GM06990 (cell line): ENCODE measurements at regions not wholly inside any gene's neighbourhood (a gene's known extent, or its start where the extent isn't known, plus 50 kb on each side); places are given as distances from the start of the nearest gene placed in this dataset.

Source experiments
- DNase-seq: peaks from one replicate; pipeline ENCODE4 v3.0.0-alpha.2; 2011; ENCODE audit not compliant: insufficient read length; ENCODE audit errors: extremely low read depth
- H3K27me3 ChIP-seq: replicated peaks from 2 replicates; pipeline ENCODE4 v1.6.0; 2011; ENCODE audit warnings: low read length; ENCODE audit not compliant: control insufficient read depth, insufficient read depth
- H3K36me3 ChIP-seq: 2 replicates; pipeline ENCODE4 v1.5.1; 2011; ENCODE audit warnings: low read length; ENCODE audit not compliant: control insufficient read depth, insufficient read depth
- H3K4me3 ChIP-seq: replicated peaks from 2 replicates; pipeline ENCODE4 v1.5.1; 2011; ENCODE audit warnings: low read depth, mild to moderate bottlenecking, control low read depth, low read length
- TF ChIP-seq, protein P1 (sequence below): IDR thresholded peaks from 2 replicates; pipeline ENCODE4 v1.5.1; 2011; ENCODE audit warnings: low read length, control low read depth, mild to moderate bottlenecking, inconsistent platforms; ENCODE audit not compliant: insufficient read depth, poor library complexity, severe bottlenecking

DNA sequence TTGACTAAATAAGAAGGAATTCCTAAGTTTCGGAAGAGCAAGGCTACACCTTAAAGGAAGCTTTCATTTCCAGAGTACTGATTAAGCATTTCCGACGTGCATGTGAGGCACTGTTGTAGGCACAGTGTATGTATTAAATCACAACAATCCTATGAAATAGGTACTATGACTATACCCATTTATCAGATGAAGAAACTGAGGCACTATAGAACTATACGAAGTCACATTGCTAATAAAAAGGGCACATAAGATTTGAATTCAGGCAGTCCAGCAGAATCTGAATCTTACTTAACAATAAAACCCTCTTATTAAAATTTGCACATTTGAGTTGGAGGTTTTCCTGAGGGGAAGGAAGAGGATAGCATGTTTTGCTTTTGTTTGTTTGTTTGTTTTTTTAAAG is 243.5 kb upstream of the FANCL start:
- DNase-seq: no peak
- Histone ChIP-seq H3K36me3 (no peaks in the 10 kb centered on the region), H3K4me3 (no peak overlapping the region), H3K27me3 (no peaks in the 10 kb centered on the region)
- TF ChIP-seq, protein P1, sequence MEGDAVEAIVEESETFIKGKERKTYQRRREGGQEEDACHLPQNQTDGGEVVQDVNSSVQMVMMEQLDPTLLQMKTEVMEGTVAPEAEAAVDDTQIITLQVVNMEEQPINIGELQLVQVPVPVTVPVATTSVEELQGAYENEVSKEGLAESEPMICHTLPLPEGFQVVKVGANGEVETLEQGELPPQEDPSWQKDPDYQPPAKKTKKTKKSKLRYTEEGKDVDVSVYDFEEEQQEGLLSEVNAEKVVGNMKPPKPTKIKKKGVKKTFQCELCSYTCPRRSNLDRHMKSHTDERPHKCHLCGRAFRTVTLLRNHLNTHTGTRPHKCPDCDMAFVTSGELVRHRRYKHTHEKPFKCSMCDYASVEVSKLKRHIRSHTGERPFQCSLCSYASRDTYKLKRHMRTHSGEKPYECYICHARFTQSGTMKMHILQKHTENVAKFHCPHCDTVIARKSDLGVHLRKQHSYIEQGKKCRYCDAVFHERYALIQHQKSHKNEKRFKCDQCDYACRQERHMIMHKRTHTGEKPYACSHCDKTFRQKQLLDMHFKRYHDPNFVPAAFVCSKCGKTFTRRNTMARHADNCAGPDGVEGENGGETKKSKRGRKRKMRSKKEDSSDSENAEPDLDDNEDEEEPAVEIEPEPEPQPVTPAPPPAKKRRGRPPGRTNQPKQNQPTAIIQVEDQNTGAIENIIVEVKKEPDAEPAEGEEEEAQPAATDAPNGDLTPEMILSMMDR: no peak

DNA sequence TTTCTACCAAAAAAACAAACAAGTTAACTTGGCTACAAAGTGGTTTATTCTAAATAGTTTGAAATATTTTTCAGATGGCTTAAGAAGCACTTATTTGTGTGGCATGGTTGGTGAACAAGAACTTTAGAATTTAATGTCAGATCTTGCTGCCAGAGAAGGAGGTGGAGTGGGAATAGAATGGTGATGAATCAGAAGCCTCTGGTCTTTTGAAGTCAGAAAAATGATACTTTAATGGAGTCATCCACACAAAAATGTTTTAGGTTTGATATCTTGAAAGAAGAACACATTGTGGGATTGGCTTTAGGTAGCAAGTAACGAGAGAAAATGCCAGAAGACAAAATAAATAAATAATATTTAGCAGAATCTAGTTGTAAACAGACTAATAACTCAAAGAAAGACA is 243.1 kb upstream of the FANCL start:
- no peaks in the 10 kb centered on the region for H3K36me3 ChIP-seq
- TF ChIP-seq, protein P1: no peak
- no peak for DNase-seq
- H3K4me3 ChIP-seq: no peak overlapping the region
- H3K27me3 ChIP-seq: no peaks in the 10 kb centered on the region

DNA sequence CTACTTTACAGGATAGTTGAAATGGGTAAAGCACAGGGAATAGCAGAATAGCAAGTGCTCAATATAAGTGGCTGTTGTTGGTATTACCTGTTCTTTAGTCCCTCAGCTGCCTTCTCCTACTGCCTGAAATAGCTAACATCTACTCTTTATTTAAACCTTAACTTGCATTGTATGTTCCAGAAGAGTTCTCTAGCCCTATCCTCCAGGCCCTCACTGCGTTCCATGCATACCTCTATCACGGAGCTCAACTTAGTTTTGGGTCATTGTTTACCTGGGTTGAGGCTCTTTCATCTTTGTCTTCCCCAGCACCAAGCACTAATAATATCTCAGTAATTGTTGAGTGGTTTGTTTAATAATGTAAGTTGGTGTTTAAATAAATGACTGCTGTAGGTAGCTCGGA is 242.2 kb upstream of the FANCL start:
- no peak overlapping the region for H3K4me3 ChIP-seq
- H3K27me3 ChIP-seq: no peaks in the 10 kb centered on the region
- no peak for DNase-seq
- TF ChIP-seq, protein P1: no peak
- H3K36me3 ChIP-seq: no peaks in the 10 kb centered on the region

DNA sequence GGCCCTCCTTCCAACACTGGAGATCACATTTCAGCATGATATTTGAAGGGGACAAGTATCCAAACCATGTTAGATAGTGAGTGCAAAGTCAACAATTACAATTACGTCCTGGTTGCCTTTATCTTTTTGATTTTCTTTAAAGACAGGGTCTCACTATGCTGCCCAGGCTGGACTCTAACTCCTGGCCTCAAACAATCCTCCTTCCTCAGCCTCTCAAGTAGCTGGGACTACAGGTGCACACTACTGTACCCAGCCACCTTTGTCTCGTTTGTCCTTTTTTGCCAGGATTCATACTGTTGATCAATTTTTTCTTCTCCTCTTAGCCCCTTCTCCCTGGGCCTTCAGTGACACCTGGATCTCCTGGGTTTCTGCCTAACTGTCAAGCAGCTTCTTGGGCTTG is 240.5 kb upstream of the FANCL start:
- no peaks in the 10 kb centered on the region for H3K36me3 ChIP-seq
- H3K4me3 ChIP-seq: no peak overlapping the region
- TF ChIP-seq, protein P1: no peak
- no peak for DNase-seq
- H3K27me3 ChIP-seq: no peaks in the 10 kb centered on the region

DNA sequence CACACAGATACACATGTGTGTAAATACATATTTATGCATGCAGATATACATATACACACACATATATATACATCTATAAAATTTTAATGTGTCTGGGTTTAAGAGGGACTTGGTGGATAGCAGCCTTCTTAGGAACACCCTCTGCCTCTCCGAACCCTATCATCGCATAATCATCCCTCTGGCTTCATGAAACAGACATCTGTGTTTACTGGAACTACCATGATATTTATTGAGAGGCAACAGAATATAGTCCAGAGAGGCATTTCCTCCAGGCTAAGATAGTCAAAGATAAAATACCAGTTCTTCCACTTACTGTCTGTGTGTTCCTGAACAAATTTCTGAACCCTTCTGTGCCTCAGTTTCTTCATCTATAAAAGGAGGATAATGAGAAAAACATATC is 239.0 kb upstream of the FANCL start:
- DNase-seq: no peak
- no peak overlapping the region for H3K4me3 ChIP-seq
- no peaks in the 10 kb centered on the region for H3K36me3 ChIP-seq
- no peaks in the 10 kb centered on the region for H3K27me3 ChIP-seq
- TF ChIP-seq, protein P1: no peak

DNA sequence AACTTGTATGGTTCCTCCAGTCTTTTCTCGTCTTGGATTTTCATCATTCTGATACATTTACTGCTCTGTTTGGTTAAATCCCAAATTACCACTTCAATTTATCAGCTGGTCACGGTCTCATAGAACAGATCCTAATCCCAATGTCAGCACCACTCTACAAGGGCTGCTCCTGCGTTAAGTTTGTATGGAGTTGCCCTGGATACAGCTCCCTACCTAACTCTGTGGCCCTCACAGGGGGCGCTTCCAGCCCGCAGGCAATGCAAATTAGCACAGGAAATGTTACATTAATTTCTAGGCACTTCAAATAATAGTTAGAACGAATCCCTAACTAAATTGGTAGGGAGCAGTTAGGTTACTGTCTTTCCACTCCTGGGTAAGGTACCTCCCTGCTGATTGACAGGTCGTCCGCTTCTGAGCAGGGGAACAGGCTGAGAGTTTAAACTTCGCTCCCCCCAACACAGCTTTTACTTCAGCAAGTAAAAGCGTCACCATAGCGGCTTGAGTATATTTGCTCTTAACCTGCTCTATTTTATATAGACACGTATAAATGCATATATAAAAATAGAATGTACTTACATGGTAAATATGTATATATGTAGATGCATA is 238.5 kb upstream of the FANCL start:
- H3K4me3 ChIP-seq: no peak overlapping the region
- DNase-seq: no peak
- no peaks in the 10 kb centered on the region for H3K27me3 ChIP-seq
- no peaks in the 10 kb centered on the region for H3K36me3 ChIP-seq
- TF ChIP-seq, protein P1: no peak
